ENCODE measurements at regions not wholly inside any gene's neighbourhood (a gene's known extent, or its start where the extent isn't known, plus 50 kb on each side); places are given as distances from the start of the nearest gene placed in this dataset.

GRCh38 chr1:56189946-56190805, 389.2 kb downstream of the PLPP3 start (continued):
- peak; percentile 27; the same call in 1 of the 2 replicates for TF ChIP-seq PHF8 (CRISPR knock-in tag; IDR thresholded peaks at IDR 0.05)
- no peak for TF ChIP-seq NPAS2 (CRISPR knock-in tag; IDR thresholded peaks at IDR 0.05; ENCODE audit: borderline replicate concordance)
- peak; percentile 73; the same call in 1 of the 2 replicates for TF ChIP-seq ZNF281 (CRISPR knock-in tag; IDR thresholded peaks at IDR 0.05; ENCODE audit: borderline replicate concordance)
- TF ChIP-seq ZNF468 (CRISPR knock-in tag; IDR thresholded peaks at IDR 0.05): no peak
- TF ChIP-seq JUNB (CRISPR knock-in tag; IDR thresholded peaks at IDR 0.05; ENCODE audit: borderline replicate concordance): peak; percentile 91
- TF ChIP-seq ZNF18 (CRISPR knock-in tag; IDR thresholded peaks at IDR 0.05; ENCODE audit: insufficient replicate concordance): no peak
- peak; percentile 46; the same call in 1 of the 3 replicates for TF ChIP-seq MXI1 (IDR thresholded peaks at IDR 0.05; ENCODE audit: borderline replicate concordance, low read depth, low read length)
- peak; percentile 67 for TF ChIP-seq ZBTB7B (CRISPR knock-in tag; IDR thresholded peaks at IDR 0.05)
- 0 out of 2 replicates have a peak, but pooled peaks have one; percentile 37 for TF ChIP-seq ZFP41 (CRISPR knock-in tag; IDR thresholded peaks at IDR 0.05; ENCODE audit: borderline replicate concordance)
- TF ChIP-seq ZSCAN9 (CRISPR knock-in tag; IDR thresholded peaks at IDR 0.05; ENCODE audit: borderline replicate concordance): peak; percentile 87
- TF ChIP-seq ZNF75D (CRISPR knock-in tag; IDR thresholded peaks at IDR 0.05; ENCODE audit: borderline replicate concordance): no peak
- no peak for TF ChIP-seq SMAD1 (CRISPR knock-in tag; IDR thresholded peaks at IDR 0.05; ENCODE audit: borderline replicate concordance, low read depth)
- peak; percentile 99 for TF ChIP-seq GATAD2A (CRISPR knock-in tag; IDR thresholded peaks at IDR 0.05)
- TF ChIP-seq ZNF335 (CRISPR knock-in tag; IDR thresholded peaks at IDR 0.05): peak; percentile 63
- no peak for TF ChIP-seq ZFP90 (CRISPR knock-in tag; IDR thresholded peaks at IDR 0.05; ENCODE audit: borderline replicate concordance)
- peak; percentile 90 for TF ChIP-seq FOXP4 (CRISPR knock-in tag; IDR thresholded peaks at IDR 0.05)
- peak; percentile 79; the same call in 1 of the 2 replicates for TF ChIP-seq MYPOP (CRISPR knock-in tag; IDR thresholded peaks at IDR 0.05)
- TF ChIP-seq TRAFD1 (CRISPR knock-in tag; IDR thresholded peaks at IDR 0.05; ENCODE audit: borderline replicate concordance): no peak
- no peak for TF ChIP-seq HNRNPUL1 (IDR thresholded peaks at IDR 0.05; ENCODE audit: low read depth, low read length)
